HG02571 (cell line): ENCODE measurements at regions not wholly inside any gene's neighbourhood (a gene's known extent, or its start where the extent isn't known, plus 50 kb on each side); places are given as distances from the start of the nearest gene placed in this dataset.
"Not testable (repeated sequence)": the region's sequence is repeated elsewhere in the genome, so short reads cannot be mapped to it uniquely, and the experiment has no call there.

ENCODE experiments used
- ATAC-seq: cut with Tn5 transposase; IDR thresholded peaks from one replicate; pipeline ENCODE4 v1.9.1; 2021; ENCODE audit warnings: mild to moderate bottlenecking, moderate library complexity; ENCODE audit not compliant: unreplicated experiment

GRCh38 chr12:38157933-38158401 lies 158.6 kb upstream of the ALG10B start:
- ATAC-seq, result no peak

DNA sequence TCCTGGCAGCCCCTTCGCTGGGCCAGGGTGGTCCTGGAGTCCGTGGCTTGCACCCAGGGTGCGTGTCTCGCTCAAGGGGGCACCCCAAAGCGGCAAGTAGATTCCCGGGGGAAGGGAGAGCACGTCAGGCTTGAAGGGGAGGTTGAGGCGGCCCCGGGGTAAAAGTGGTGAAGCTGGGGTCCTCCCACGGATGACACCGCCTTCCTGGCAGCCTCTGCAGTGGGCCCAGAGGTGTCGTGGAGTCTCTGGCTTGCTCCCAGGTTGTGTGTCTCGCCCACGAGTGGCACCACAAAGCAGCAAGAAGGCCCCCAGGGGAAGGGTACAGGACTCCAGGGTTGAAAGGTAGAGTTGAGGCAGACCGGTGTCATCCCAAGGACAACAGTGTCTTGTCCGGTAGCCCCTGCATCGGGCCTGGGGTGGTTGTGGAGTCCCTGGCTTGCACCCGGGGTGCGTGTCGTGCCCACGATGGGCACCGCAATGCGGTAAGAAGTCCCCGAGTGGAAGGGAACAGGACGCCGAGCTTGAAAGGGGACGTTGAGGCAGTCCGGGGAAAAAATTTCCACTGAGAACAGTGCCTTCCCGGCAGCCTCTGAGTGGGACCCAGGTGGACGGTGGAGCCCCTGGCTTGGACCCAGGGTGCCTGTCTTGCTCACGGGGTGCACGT lies 158.0 kb upstream of the ALG10B start:
- no peak for ATAC-seq

- ATAC-seq, result no peak
These were observed 157.5 kb upstream of the ALG10B start for GRCh38 chr12:38159092-38159551.

DNA sequence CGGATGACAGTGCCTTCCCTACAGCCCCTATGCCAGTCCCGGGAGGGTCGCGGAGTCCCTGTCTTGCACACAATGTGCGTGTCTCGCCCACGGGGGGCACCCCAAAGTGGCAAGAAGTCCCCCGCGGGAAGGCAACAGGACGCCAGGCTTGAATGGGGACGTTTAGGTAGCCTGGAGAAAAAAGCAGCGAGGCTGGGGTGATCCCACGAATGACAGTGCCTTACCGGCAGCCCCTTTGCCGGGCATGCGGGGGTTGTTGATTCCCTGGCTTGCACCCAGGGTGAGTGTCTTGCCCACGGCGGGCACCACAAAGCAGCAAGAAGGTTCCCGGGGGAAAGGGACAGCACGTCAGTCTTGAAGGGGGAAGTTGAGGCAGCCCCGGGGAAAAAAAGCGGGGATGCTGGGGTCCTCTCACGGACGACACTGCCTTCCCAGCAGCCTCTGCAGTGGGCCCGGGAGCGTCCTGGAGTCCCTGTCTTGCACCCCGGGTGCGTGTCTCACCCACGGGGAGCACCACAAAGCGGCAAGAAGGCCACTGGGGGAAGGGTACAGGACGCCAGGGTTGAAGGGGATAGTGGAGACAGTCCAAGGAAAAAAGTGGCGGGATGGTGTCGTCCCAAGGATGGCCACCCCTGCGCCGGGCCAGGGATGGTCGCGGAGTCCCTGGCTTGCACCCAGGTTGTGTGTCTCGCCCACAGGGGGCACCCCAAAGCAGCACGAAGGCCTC lies 156.8 kb upstream of the ALG10B start:
- ATAC-seq, result no peak

DNA sequence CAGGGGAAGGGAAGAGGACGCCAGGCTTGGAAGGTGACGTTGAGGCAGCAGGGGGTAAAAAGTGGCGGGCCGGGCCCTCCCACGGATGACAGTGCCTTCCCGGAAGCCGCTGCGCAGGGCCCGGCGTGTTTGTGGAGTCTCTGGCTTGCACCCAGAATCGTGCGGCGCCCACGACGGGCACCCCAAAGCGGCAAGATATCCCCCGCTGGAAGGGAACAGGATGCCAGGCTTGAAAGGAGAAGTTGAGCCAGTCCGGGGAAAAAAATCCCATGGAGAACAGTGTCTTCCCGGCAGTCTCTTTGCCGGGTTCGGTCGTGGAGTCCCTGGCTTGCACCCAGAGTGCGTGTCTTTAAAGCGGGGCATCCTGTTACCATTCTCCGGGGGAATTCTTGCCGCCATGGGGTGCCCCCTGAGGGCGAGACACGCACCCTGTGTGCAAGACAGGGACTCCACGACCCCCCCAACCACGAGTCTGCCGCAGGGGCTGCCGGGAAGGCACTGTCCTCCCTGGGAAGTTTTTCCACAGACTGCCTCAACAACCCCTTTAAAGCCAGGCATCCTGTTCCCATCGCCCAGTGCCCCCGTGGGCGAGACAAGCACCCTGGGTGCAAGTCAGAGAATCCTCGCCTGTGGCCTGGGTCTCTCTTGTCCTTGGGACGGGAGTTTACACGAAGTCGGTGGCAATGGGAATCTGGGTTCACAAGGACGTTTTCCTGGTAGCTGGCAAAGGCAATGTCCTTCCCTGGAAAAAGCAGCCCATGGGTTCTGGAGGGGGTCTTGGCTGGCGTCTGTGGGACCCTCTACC lies 156.1 kb upstream of the ALG10B start:
- ATAC-seq, result no peak

DNA sequence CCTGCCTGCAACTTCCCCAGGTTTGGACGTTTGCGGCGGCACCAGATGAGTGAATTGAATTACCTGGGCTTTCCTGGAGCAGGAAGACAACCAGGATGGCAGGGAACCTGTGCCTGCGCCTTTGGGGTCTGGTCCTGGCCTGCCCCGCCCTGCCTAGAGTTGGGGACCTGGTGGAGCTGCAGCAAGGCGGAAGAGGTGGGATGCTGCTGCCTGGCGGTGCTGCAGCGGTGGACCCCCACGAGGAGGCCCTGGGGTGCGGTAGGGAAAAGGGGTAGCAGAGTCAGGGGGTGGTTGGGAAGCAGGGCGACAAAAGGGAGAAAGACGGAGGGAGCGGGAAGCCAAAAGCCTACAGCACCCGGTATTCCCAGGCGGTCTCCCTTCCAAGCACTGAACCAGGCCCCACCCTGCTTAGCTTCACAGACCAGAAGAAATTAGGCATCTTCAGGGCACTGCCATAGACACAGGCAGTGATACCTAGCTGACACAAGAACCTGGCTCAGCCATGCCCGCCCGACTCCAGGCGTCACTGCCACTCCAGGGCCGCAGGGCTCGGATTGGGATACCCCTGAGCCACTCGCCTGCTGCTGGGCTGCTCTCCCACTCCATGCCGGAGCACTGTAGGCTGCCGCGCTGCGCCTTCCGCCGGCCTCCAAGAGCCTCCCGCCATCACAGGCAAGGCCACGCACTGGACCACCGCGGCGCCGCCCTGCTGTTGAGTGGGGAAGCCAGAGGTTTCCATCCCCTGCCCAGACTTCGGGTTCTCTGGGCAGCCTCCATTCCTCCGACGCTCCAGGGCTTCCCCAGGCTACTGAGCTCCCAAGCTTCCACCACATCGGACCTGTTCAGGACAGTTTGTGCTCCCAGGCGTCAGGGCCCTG lies 155.2 kb upstream of the ALG10B start:
- ATAC-seq, result no peak

DNA sequence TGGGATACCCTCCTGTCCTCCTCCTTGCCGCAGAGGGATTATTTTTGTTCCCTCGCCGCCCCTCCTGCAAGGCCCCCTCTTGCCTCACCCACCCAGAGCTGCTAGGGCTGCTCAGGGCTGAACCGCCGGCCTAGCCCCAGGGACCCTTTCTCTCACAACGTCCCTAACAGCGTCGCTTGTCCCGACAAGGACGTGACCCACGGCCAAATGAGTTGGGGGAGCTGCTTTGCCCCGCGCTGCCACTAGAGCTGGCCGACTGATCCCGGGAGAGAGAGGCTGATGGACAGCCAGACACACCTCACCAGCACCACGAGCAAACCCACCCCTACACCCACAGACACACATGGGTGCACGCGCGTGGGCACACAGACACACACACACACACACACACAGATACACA lies 154.6 kb upstream of the ALG10B start:
- no peak for ATAC-seq

DNA sequence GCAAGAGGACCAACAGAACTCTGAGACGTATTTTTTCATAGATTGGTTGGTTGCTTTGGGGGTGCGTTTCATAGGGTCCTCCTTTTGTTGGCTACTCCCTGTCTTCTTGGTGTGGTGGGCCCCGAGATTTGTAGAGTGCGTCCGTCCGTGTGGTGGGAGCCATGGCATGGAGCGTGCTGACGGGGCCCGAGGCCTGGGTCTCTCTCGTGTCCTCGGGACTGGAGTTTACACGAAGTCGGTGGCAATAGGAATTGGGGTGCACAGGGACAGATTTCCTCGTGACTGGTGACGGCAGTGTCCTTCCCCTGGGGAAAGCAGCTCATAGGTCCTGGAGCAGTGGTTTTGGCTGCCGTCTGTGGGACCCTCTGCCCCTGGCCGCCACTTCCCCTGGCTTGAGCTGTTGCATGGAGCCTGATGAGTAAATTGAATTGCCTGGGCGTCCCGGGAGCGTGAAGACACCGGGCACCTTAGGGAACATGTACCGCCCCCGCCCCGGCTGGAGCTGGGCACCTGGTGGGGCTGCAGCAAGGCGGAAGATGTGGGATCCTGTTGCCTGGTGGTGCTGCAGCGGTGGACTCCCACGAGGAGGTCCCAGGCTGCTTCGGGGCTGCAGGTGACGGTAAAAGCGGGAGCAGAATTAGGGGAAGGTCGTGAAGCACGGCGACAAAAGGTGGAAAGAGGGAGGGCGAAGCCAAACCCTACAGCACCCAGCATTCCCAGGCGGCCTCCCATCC lies 153.7 kb upstream of the ALG10B start:
- no peak for ATAC-seq

- ATAC-seq, result no peak
These were observed 153.2 kb upstream of the ALG10B start for GRCh38 chr12:38163442-38163801.

DNA sequence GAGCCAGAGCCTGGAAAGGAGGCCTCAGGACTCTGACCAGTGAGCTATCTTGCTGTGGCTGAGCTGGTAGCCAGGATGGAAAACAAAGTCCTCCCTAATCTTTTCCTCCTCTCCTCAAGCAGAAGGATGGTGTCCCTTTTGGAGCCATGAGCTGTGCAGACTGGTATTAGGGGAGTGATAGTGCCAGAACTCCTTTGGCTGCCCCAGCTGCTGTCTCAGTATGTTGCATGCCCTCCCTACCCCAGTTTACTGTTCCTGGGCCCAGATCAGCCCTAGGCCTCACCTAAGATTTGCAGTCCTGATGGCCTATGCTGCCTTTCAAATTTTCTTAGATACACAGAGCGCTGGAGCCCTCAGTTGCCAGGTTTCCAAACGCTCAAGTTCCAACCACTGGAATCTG lies 150.3 kb upstream of the ALG10B start:
- ATAC-seq, result no peak

DNA sequence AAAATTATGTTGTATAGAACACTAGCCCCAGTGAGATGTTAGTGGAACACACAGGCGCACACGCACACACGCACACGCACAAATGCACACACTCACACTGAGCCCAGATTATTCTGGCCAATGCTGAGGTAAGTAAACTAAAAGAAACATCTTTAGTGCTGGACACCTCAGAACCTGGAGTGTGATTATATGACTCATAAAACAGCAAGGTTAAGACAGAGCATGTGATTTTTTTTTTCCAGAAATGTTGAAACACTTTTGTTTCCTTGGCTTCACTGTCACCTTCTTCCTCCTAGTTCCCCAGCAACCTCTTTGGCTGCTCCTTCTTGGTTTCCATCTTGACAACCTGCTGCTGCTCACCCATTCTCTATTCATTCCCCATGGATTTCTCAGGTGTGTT lies 141.0 kb upstream of the ALG10B start:
- no peak for ATAC-seq

DNA sequence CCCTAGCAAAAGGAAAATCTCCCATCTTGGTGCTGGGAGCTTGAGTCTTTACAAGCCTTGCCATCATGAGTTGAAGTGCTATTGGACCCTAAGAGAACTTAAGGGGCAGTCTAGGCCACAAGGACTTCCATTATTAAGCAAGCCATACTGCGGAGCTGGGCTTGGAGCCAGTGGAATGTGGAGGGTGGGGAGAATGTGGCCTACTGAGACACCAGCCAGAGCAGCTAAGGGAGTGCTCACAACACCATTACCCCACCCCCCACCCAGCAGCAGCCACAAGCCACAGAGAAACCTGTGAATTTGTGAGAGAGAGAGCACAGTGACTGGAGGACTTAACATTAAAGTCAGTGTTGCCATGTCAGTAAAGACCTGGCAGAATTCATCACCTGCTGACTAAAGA lies 133.0 kb upstream of the ALG10B start:
- ATAC-seq, result not testable (repeated sequence)

GRCh38 chr12:38197286-38197685 lies 119.3 kb upstream of the ALG10B start:
- ATAC-seq, result not testable (repeated sequence)

GRCh38 chr12:38201461-38202276 lies 114.9 kb upstream of the ALG10B start:
- no peak for ATAC-seq

DNA sequence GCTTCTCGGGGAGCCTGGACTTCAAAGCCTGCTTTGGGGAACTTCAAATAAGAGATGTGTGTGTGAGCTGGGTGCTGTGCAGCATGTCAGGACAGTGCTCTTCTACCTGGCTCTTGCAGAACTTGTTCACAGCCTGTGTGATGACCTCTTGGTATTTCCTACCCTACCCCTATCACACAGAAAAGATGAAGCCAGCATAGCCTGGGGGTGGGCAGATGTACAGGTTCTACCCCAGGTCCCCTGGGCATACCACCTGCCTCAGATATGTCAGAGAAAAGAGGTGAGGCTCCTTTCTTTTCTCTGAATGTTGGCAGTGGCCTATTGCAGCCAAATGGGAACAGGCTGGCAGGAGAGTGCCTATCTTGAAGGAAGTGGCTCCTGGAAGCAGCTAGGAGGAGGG lies 111.7 kb upstream of the ALG10B start:
- ATAC-seq, result no peak

- ATAC-seq, result no peak
These were observed 94.6 kb upstream of the ALG10B start for GRCh38 chr12:38222011-38222410.

DNA sequence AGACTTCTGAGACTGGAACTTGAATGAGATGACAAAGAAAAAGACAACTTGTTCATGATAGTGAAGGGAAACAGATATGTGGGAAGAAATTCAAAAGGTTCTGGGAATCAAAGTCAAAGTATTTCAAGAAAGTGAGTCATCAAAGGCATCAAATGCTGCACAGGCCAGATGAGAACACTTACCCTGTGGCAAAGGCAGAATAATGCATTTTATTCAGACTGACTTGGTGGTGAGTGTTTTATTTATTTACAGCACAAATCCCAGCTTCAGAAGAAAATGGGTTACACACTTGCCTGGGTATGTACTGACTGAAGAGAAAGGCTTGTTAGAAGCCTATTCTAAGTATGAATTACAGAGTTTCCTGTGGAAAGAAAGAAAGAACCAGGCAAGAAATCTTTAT lies 78.2 kb upstream of the ALG10B start:
- not testable (repeated sequence) for ATAC-seq

DNA sequence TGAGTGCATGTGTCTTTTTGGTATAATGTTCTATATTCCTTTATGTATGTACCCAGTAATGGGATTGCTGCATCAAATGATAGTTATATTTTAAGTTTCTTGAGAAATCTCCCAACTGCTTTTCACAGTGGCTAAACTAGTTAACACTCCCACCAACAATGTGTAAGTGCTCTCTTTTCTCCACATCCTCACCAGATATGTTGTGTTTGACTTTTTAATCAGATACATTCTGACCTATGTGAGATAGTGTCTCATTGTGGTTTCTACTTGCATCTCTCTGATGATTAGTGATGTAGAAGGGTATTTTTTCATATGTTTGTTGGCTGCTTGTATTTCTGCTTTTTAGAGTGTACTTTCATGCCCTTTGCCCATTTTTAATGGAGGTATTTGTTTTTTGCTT lies 62.8 kb upstream of the ALG10B start:
- no peak for ATAC-seq

GRCh38 chr12:38258411-38258810 lies 58.2 kb upstream of the ALG10B start:
- no peak for ATAC-seq
